Spinal cord (tissue), 9 donors: ENCODE measurements at regions not wholly inside any gene's neighbourhood (a gene's known extent, or its start where the extent isn't known, plus 50 kb on each side); places are given as distances from the start of the nearest gene placed in this dataset.
"Not testable (repeated sequence)": the region's sequence is repeated elsewhere in the genome, so short reads cannot be mapped to it uniquely, and the experiment has no call there.

Source experiments
- DNase-seq, 6 donors: peaks; one replicate each; pipeline versions ENCODE4 v3.0.0 to v3.0.0-alpha.2; 2013 to 2015; ENCODE audit warnings: low spot score in 6 of 6, low read depth in 4 of 6
- H3K27ac ChIP-seq: one replicate; pipeline ENCODE4 v1.5.1; 2013; ENCODE audit warnings: low read depth, low read length, control low read depth
- H3K27me3 ChIP-seq: one replicate; pipeline ENCODE4 v1.6.1; 2013; ENCODE audit warnings: low read length; ENCODE audit not compliant: control insufficient read depth, insufficient read depth
- H3K36me3 ChIP-seq: one replicate; pipeline ENCODE4 v1.6.1; 2013; ENCODE audit warnings: low read length; ENCODE audit not compliant: control insufficient read depth, insufficient read depth
- H3K4me1 ChIP-seq: one replicate; pipeline ENCODE4 v1.6.1; 2013; ENCODE audit warnings: low read length; ENCODE audit not compliant: control insufficient read depth, insufficient read depth
- H3K4me3 ChIP-seq: one replicate; pipeline ENCODE4 v1.5.1; 2013; ENCODE audit warnings: low read depth, low read length, control low read depth
- H3K9me3 ChIP-seq: one replicate; pipeline ENCODE4 v1.6.1; 2013; ENCODE audit warnings: low read length; ENCODE audit not compliant: control insufficient read depth, insufficient read depth
- WGBS: methylation state at CpG from one replicate; pipeline ENCODE4 v1.1.5; 2013; ENCODE audit warnings: missing lambda C conversion rate; ENCODE audit not compliant: insufficient coverage; 5-methylcytosine and 5-hydroxymethylcytosine counted together
- donor health status: healthy.

DNA sequence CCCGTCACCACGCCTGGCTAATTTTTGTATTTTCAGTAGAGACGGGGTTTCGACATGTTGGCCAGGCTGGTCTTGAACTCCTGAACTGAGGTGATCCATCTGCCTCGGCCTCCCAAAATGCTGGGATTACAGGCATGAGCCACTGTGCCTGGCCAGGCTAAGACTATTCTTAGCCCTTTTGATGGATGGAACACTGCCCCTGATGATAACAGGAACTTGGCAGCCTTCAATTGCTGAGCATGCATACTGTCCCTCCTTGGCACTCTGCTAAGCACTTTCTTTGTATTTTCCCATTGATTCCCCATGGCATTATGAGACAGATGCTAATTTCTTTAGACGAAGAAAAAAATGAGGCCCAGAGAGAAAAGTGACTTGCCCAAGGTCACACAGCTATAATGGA, 457.6 kb downstream of the GOLGA6L6 start:
- not testable (repeated sequence) for H3K4me3 ChIP-seq, H3K27ac ChIP-seq, H3K36me3 ChIP-seq, H3K27me3 ChIP-seq, H3K9me3 ChIP-seq, H3K4me1 ChIP-seq, DNase-seq
- no CpG with 5 or more reads among the region's 6 CpGs for WGBS

DNA sequence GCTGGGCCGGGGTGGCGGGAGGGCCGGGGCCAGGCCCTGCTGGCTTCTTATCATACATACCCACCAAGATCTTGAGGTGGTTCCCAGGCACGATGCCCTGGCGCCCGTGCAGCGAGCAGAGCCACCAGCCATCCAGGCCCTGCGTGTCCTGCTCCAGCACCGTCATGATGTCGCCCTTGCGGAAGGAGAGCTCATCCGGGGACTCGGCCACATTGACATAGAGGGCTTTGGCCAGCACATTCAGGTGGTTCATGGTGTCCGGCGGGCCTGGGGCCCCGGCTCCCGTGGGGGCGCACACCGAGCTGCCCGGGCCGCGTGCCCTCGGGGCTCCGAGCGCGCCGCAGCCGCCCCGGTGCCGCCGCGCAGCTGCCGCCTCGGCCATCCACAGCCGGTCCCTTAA, 467.5 kb downstream of the GOLGA6L6 start:
- H3K27ac ChIP-seq, H3K9me3 ChIP-seq, H3K4me3 ChIP-seq, DNase-seq, H3K4me1 ChIP-seq, H3K27me3 ChIP-seq, H3K36me3 ChIP-seq: not testable (repeated sequence)
- WGBS = 84% methylated on average over 10 of the region's 35 CpGs

GRCh38 chr15:20069043-20069442, 472.6 kb downstream of the GOLGA6L6 start:
- not testable (repeated sequence) for H3K27ac ChIP-seq, H3K4me1 ChIP-seq, H3K27me3 ChIP-seq, H3K4me3 ChIP-seq, H3K36me3 ChIP-seq, H3K9me3 ChIP-seq, DNase-seq
- WGBS = no CpG with 5 or more reads among the region's 5 CpGs

DNA sequence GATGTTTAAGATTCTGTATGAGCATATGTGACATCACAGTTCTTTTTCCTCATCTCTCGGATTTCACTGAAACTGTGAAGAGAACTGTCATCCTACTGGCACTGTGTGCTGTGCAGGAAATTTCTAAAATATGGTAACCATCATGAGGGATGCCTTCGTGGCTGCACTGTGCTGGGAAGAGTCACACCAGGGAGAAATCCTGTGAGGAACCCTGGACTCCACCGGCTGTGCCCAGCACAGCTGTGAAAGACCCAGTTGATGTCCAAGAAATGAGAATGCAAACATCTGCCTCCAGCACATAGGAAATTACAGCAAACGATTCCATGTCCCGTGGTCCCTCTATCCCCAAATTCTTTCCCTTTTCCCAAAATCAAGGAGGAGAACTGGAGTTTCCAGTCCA, 475.4 kb downstream of the GOLGA6L6 start:
- not testable (repeated sequence) for H3K4me3 ChIP-seq, H3K36me3 ChIP-seq, H3K9me3 ChIP-seq, H3K4me1 ChIP-seq, H3K27ac ChIP-seq, DNase-seq, H3K27me3 ChIP-seq
- 0% methylated on average over 1 of the region's 5 CpGs for WGBS

DNA sequence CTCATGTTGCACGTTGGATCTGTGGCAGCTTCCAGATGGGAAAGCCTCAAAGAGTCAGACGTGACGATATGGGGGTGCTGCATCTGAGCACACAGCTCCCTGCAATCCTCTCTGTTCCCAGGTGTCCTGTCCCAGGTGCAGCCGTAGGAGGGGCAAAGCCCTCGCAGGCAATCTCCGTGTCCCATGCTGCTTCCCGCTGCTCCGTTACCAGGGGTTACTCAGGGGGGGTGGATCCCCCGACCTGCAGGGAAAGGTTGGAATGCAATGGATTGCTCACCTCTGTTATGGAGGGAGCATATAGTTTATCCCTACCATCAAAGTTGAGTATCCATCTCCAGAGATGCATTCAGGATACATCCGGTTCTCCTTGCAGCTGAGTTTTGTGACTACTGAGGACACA, 476.1 kb downstream of the GOLGA6L6 start:
- not testable (repeated sequence) for H3K9me3 ChIP-seq, H3K27ac ChIP-seq, DNase-seq, H3K36me3 ChIP-seq, H3K4me3 ChIP-seq, H3K27me3 ChIP-seq, H3K4me1 ChIP-seq
- no CpG with 5 or more reads among the region's 10 CpGs for WGBS

GRCh38 chr15:20063167-20063566, 478.4 kb downstream of the GOLGA6L6 start:
- not testable (repeated sequence) for H3K36me3 ChIP-seq, DNase-seq, H3K4me1 ChIP-seq, H3K27ac ChIP-seq, H3K27me3 ChIP-seq, H3K9me3 ChIP-seq, H3K4me3 ChIP-seq
- 40% methylated on average over 2 of the region's 7 CpGs for WGBS

DNA sequence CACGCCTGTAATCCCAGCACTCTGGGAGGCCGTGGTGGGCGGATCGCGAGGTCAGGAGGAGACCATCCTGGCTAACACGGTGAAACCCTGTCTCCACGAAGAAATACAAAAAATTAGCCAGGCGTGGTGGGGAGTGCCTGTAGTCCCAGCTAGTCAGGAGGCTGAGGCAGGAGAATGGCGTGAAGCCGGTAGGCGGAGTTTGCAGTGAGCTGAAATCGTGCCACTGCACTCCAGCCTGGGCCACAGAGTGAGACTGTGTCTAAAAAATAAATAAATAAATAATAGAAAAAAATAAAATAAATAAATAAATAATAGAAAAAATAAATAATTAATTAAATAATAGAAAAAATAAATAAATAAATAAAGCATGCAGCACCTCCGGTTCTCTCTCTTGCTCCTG, 480.8 kb downstream of the GOLGA6L6 start:
- not testable (repeated sequence) for H3K36me3 ChIP-seq, H3K27me3 ChIP-seq, H3K4me1 ChIP-seq, H3K27ac ChIP-seq, DNase-seq, H3K4me3 ChIP-seq, H3K9me3 ChIP-seq
- WGBS = no CpG with 5 or more reads among the region's 13 CpGs

- not testable (repeated sequence) for H3K27ac ChIP-seq, DNase-seq, H3K4me1 ChIP-seq, H3K36me3 ChIP-seq, H3K27me3 ChIP-seq, H3K4me3 ChIP-seq, H3K9me3 ChIP-seq
- 50% methylated on average over 2 of the region's 5 CpGs for WGBS
Observed at GRCh38 chr15:20056871-20057270, 484.7 kb downstream of the GOLGA6L6 start.

DNA sequence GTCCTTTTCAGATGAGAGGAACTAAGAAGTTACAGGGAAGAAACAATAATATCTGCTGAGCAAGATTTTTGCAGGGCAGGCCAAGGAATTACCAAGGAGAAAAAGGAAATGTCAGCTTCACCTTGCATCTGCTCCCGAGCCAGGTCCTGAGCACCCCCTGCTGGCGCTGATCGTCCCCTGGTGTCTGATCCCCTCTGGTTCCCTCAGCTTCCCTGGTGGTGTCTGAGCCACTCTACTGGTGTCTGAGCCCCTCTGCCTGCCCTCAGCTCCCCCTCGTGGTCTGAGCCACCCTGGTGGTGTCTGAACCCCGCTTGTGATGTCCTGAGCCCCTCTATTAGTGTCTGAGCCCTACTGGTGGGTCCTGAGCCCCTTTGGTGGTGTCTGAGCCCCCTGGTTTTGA, 485.7 kb downstream of the GOLGA6L6 start:
- H3K36me3 ChIP-seq, H3K27me3 ChIP-seq, H3K4me1 ChIP-seq, H3K4me3 ChIP-seq, H3K27ac ChIP-seq, DNase-seq, H3K9me3 ChIP-seq: not testable (repeated sequence)
- 62% methylated on average over 3 of the region's 5 CpGs for WGBS

DNA sequence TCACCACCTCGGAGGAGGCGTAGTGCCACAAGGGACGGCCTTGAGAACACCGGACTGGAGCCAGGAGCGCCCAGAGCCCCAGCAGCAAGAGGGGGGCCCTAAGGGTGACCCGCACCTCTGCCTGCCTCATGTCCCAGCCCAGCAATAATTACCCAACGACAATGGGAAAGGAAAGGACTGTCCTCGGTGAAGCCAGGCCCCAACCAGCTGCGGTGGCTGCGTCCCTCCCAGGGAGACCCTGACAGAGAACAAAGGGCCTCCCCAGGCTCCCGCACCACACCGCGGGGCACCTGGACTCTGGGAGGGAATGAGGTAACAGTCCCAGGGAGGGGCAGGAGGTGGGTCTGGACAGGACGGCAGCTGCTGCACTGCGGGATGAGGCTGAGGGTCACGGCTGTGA, 493.4 kb downstream of the GOLGA6L6 start:
- H3K4me3 ChIP-seq, H3K36me3 ChIP-seq, DNase-seq, H3K27ac ChIP-seq, H3K27me3 ChIP-seq, H3K9me3 ChIP-seq, H3K4me1 ChIP-seq: not testable (repeated sequence)
- 85% methylated on average over 6 of the region's 16 CpGs for WGBS

DNA sequence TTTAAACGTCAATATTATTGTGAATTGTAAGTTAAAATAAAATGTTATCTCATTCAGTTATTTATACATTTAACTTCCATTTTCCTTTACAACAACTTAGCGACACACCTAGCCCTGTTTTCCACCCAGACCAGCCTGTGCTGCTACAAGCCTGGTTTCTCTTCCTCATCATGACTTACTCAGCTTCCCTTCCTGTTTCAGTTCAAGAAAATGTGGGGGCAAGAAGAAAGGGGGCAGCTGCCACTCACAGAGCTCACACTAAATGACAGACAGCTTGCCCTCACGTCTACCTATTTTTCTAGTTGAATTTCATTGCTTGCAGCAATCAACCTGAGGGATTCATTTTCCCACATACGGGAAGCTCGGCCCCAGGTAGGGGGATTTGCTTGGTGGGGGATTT, 496.4 kb downstream of the GOLGA6L6 start:
- not testable (repeated sequence) for H3K9me3 ChIP-seq, DNase-seq, H3K36me3 ChIP-seq, H3K4me3 ChIP-seq, H3K27me3 ChIP-seq, H3K4me1 ChIP-seq, H3K27ac ChIP-seq
- no CpG with 5 or more reads among the region's 5 CpGs for WGBS
